ENCODE measurements at regions not wholly inside any gene's neighbourhood (a gene's known extent, or its start where the extent isn't known, plus 50 kb on each side); places are given as distances from the start of the nearest gene placed in this dataset.

- Histone ChIP-seq H3K4me3 (ENCODE audit: low read length) (no peak overlapping the region), H3K9me3 (ENCODE audit: low read length) (peaks cover 4% of the 10 kb centered on the region), H4K20me1 (ENCODE audit: insufficient read depth) (no peaks in the 10 kb centered on the region), H3K9ac (ENCODE audit: low read length) (no peak overlapping the region), H3K36me3 (ENCODE audit: insufficient read depth, low read length) (no peaks in the 10 kb centered on the region), H3K27me3 (ENCODE audit: insufficient read depth, low read depth, low read length) (no peaks in the 10 kb centered on the region), H3K4me2 (ENCODE audit: low read length) (no peak overlapping the region), H2AFZ (ENCODE audit: low read depth, low read length) (no peak overlapping the region), H3K79me2 (replicated peaks; ENCODE audit: insufficient read depth, low read length) (no peaks in the 10 kb centered on the region), H3K9me2 (ENCODE audit: insufficient read depth, low read length) (no peaks in the 10 kb centered on the region), H3F3A (ENCODE audit: insufficient read depth, low read length, poor library complexity, severe bottlenecking) (no peaks in the 10 kb centered on the region), H3K27ac (ENCODE audit: low read length) (no peak overlapping the region)
- no peak for TF ChIP-seq TAF1 (IDR thresholded peaks at IDR 0.05; ENCODE audit: low read depth)
- no peak for TF ChIP-seq MXI1 (conservative IDR thresholded peaks at IDR 0.05; ENCODE audit: poor library complexity, severe bottlenecking)
- TF ChIP-seq RAD21 (conservative IDR thresholded peaks at IDR 0.05), result no peak
- no peak for TF ChIP-seq EZH2 (IDR thresholded peaks at IDR 0.05; ENCODE audit: borderline replicate concordance, insufficient read depth, low read length, poor library complexity, severe bottlenecking)
- no peak for TF ChIP-seq SMC3 (conservative IDR thresholded peaks at IDR 0.05; ENCODE audit: poor library complexity)
- TF ChIP-seq CTCF (IDR thresholded peaks at IDR 0.05; ENCODE audit: poor library complexity, severe bottlenecking), result no peak
- no peak for TF ChIP-seq REST (IDR thresholded peaks at IDR 0.05; ENCODE audit: borderline replicate concordance)
- TF ChIP-seq EP300 (conservative IDR thresholded peaks at IDR 0.05; ENCODE audit: poor library complexity, severe bottlenecking), result no peak
- no peak for TF ChIP-seq POLR2AphosphoS5 (IDR thresholded peaks at IDR 0.05)
Measured at GRCh38 chr2:45318686-45319085, 292.4 kb downstream of the SRBD1 start.

DNA sequence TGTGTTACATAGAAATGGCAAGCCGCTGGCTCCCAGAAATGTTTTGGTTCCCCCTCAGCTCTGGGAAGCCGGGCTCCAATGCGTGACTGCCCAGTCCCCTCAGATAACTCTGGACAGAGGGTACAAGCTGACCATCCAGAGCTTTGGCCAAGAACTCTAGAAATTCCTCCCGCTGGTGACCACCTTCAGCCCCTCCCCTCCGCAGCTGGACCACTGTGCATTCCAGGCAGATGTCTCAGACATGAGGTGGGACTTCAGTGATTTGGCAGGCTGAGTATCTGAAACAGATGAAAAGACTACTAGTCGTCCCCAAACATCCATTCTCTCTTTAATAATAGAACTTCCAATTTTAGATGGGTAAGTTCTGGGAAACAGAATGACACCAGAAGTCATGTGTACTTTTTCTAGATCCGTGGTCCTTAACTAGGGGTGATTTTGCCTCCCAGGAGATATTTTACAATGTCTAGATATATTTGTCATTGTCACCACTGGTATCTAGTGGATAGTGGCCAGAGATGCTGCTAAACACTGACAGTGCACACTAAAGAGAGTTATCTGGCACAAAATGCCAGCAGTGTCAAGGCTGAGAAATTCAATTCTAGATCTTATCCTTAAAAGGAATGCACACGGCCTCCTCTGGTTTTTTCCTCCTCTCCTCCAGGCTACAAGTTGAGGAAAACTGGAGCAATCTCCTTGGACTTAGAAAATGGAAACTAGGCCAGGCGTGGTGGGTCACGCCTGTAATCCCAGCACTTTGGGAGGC lies 294.3 kb downstream of the SRBD1 start:
- Histone ChIP-seq H3K27ac (ENCODE audit: low read length) (no peak overlapping the region), H4K20me1 (ENCODE audit: insufficient read depth) (no peaks in the 10 kb centered on the region), H3K4me3 (ENCODE audit: low read length) (no peak overlapping the region), H3K27me3 (ENCODE audit: insufficient read depth, low read depth, low read length) (no peaks in the 10 kb centered on the region), H3K9me2 (ENCODE audit: insufficient read depth, low read length) (no peaks in the 10 kb centered on the region), H3K9me3 (ENCODE audit: low read length) (no peaks in the 10 kb centered on the region), H3K79me2 (replicated peaks; ENCODE audit: insufficient read depth, low read length) (no peaks in the 10 kb centered on the region), H2AFZ (ENCODE audit: low read depth, low read length) (no peak overlapping the region), H3K4me2 (ENCODE audit: low read length) (no peak overlapping the region), H3K9ac (ENCODE audit: low read length) (no peak overlapping the region), H3F3A (ENCODE audit: insufficient read depth, low read length, poor library complexity, severe bottlenecking) (no peaks in the 10 kb centered on the region), H3K36me3 (ENCODE audit: insufficient read depth, low read length) (no peaks in the 10 kb centered on the region)
- no peak for TF ChIP-seq EZH2 (IDR thresholded peaks at IDR 0.05; ENCODE audit: borderline replicate concordance, insufficient read depth, low read length, poor library complexity, severe bottlenecking)
- no peak for TF ChIP-seq TAF1 (IDR thresholded peaks at IDR 0.05; ENCODE audit: low read depth)
